ENCODE measurements at regions not wholly inside any gene's neighbourhood (a gene's known extent, or its start where the extent isn't known, plus 50 kb on each side); places are given as distances from the start of the nearest gene placed in this dataset.
A peak's percentile ranks its signal among the peaks of the same experiment; 100 is the strongest.

GRCh38 chr7:148950806-148951205, 66.7 kb upstream of the EZH2 start:
- TF ChIP-seq CTCF (IDR thresholded peaks at IDR 0.05; ENCODE audit: insufficient read depth, low read length, missing control alignments) = no peak
- ChIA-PET CTCF (no interaction called here), POLR2A (no interaction called here)
- H3K4me3 ChIP-seq (ENCODE audit: low read depth, low read length) = no peak overlapping the region
- DNase-seq (ENCODE audit: low read depth, low spot score) = no peak

GRCh38 chr7:148944935-148945934, 61.1 kb upstream of the EZH2 start:
- no peak overlapping the region for H3K4me3 ChIP-seq (ENCODE audit: low read depth, low read length)
- CTCF ChIA-PET = no interaction called here
- no peak for DNase-seq (ENCODE audit: low read depth, low spot score)
- POLR2A ChIA-PET = no interaction called here
- TF ChIP-seq CTCF (IDR thresholded peaks at IDR 0.05; ENCODE audit: insufficient read depth, low read length, missing control alignments) = no peak

GRCh38 chr7:148941598-148942275, 57.6 kb upstream of the EZH2 start:
- no peak for DNase-seq (ENCODE audit: low read depth, low spot score)
- CTCF ChIA-PET = interaction anchor here (0.7 to 3.4 kb wide), 12 partner anchors 9 to 367 kb away, joined by 3 to 19 read pairs (median 4); partner anchors contain the start of gene EZH2
- H3K4me3 ChIP-seq (ENCODE audit: low read depth, low read length) = peak overlapping the region; percentile 84
- TF ChIP-seq CTCF (IDR thresholded peaks at IDR 0.05; ENCODE audit: insufficient read depth, low read length, missing control alignments) = peak; percentile 73
- POLR2A ChIA-PET = interaction anchor here (0.7 to 1.6 kb wide), 5 partner anchors 10 to 243 kb away, joined by 3 to 6 read pairs (median 3); partner anchors contain the start of gene CUL1

- no peak for TF ChIP-seq CTCF (IDR thresholded peaks at IDR 0.05; ENCODE audit: insufficient read depth, low read length, missing control alignments)
- peak overlapping the region; percentile 84 for H3K4me3 ChIP-seq (ENCODE audit: low read depth, low read length)
- ChIA-PET POLR2A (interaction anchor here (0.7 to 1.6 kb wide), 5 partner anchors 10 to 242 kb away, joined by 3 to 6 read pairs (median 3); partner anchors contain the start of gene CUL1), CTCF (interaction anchor here (0.7 to 3.4 kb wide), 11 partner anchors 8 to 366 kb away, joined by 3 to 19 read pairs (median 4); partner anchors contain the start of gene EZH2)
- peak; percentile 69 for DNase-seq (ENCODE audit: low read depth, low spot score)
Observed at GRCh38 chr7:148940702-148941597, 56.9 kb upstream of the EZH2 start.

GRCh38 chr7:148939128-148939755, 55.2 kb upstream of the EZH2 start:
- no peak for TF ChIP-seq CTCF (IDR thresholded peaks at IDR 0.05; ENCODE audit: insufficient read depth, low read length, missing control alignments)
- H3K4me3 ChIP-seq (ENCODE audit: low read depth, low read length) = no peak overlapping the region
- CTCF ChIA-PET = interaction anchor here (1.0 kb wide), 2 partner anchors 23 to 28 kb away, joined by 3 read pairs; no protein-coding TSS in a partner anchor
- no peak for DNase-seq (ENCODE audit: low read depth, low spot score)
- POLR2A ChIA-PET = no interaction called here

All from AG04449 (cell line).